Breast epithelium (tissue), 3 donors: ENCODE measurements at regions not wholly inside any gene's neighbourhood (a gene's known extent, or its start where the extent isn't known, plus 50 kb on each side); places are given as distances from the start of the nearest gene placed in this dataset.

Experiments
- POLR2A ChIP-seq: fragments of 450-650 bp; IDR thresholded peaks from one replicate; pipeline ENCODE4 v1.6.1; 2016; ENCODE audit warnings: antibody characterized with exemption, mild to moderate bottlenecking, moderate library complexity
- POLR2AphosphoS5 ChIP-seq, 3 donors: sonication (generic); formaldehyde crosslinking; IDR thresholded peaks; one replicate each; pipeline ENCODE4 v1.6.1; 2017; ENCODE audit warnings: antibody characterized with exemption in 3 of 3
- TF ChIP-seq, protein P1 (sequence below), 3 donors: fragments of 450-650 bp; IDR thresholded peaks; one replicate each; pipeline ENCODE4 v1.5.1; 2016 to 2017; ENCODE audit warnings: antibody characterized with exemption in 3 of 3, mild to moderate bottlenecking in 3 of 3, moderate library complexity in 3 of 3

GRCh38 chr10:3963191-3963673 lies 178.2 kb upstream of the KLF6 start:
- TF ChIP-seq, protein P1, sequence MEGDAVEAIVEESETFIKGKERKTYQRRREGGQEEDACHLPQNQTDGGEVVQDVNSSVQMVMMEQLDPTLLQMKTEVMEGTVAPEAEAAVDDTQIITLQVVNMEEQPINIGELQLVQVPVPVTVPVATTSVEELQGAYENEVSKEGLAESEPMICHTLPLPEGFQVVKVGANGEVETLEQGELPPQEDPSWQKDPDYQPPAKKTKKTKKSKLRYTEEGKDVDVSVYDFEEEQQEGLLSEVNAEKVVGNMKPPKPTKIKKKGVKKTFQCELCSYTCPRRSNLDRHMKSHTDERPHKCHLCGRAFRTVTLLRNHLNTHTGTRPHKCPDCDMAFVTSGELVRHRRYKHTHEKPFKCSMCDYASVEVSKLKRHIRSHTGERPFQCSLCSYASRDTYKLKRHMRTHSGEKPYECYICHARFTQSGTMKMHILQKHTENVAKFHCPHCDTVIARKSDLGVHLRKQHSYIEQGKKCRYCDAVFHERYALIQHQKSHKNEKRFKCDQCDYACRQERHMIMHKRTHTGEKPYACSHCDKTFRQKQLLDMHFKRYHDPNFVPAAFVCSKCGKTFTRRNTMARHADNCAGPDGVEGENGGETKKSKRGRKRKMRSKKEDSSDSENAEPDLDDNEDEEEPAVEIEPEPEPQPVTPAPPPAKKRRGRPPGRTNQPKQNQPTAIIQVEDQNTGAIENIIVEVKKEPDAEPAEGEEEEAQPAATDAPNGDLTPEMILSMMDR (IDR thresholded peaks at IDR 0.05): no peak
- TF ChIP-seq POLR2AphosphoS5 (IDR thresholded peaks at IDR 0.05): no peak
- TF ChIP-seq POLR2A: no peak
